CD4-positive, alpha-beta T cell treated with Interleukin-2 at 100 ng/mL for 4 hours (primary cell): ENCODE measurements at regions not wholly inside any gene's neighbourhood (a gene's known extent, or its start where the extent isn't known, plus 50 kb on each side); places are given as distances from the start of the nearest gene placed in this dataset.

Source experiments
- DNase-seq: peaks from one replicate; pipeline ENCODE4 v3.0.0-alpha.2; 2020; ENCODE audit warnings: low spot score

DNA sequence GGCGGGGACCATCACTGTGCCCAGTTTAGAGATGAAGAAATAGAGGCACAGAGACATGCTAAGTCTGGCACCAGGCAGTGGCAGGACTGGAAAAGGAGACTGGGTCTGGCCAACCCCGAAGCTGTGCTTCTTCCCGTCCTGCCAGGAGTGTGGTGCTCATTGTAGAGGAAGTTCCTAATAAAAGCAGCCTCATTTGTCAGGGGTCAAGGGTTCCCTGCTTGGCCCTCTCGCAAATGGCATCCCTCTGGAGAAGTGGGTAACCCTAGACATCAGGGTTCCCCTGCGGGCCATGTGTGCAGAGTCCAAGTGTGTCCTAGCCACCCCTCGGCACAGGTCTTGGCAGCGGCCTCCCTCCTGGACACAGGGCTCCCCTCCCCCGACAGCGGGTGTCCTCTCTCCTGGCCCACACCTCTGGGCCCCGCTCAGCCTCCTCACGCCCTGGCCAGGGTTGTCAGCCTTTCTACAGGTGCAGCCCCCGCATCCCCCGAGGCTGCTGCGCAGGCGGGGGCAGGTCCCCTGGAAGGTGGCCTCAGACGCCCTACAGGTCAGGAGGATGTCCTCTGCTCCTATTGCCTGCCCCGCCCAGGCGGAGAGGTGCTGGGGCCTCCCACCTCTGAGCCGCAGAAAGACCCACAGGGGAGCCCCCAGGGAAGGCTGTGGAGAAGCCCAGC is 61.8 kb upstream of the PRR20G start:
- DNase-seq = no peak

- DNase-seq = no peak
Measured at GRCh38 chr3:127342735-127343134, 54.9 kb upstream of the PRR20G start.

DNA sequence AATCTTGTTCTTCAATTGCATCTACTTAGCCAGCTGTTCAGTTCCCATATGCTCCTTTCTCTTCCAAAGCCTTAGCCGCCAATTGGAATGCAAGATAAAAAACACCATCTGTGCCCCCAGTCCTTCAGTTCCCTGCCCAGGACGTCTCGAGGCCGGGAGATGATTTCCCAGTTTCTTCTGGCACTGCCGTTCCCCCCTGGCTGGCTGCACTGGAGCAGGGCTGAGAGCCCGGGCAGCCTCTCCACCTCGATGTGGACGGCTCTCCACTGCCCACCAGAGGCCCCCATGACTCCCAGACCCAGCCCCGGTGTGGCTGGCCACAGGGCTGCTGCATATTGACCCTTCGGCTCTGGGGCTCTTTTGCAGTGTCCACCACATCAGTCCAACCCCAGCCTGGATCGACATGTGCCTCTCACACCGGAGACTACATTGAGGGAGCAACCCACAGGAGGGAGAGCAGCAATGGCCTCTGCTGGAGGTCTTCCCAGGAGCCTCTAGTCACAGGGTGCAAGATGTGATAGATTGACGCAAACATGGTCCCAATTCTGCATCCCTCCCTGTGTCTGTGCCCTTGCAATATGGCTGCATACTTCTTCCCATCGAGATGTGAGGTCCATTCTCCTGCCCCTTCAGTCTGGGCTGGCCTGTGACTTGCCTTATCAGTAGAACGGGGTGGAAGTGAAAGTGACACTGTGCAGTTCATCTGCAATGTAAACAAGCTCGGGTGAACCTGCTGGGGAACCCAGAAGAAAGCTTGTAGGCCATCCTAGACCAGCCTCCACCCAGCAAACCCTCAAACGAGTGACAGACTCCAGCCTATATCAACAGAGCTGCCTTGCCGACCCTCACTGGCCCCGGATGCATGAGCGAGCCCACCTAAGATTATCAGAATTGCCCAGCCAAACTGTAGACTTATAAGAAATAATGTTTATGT is 52.3 kb upstream of the PRR20G start:
- DNase-seq = no peak

DNA sequence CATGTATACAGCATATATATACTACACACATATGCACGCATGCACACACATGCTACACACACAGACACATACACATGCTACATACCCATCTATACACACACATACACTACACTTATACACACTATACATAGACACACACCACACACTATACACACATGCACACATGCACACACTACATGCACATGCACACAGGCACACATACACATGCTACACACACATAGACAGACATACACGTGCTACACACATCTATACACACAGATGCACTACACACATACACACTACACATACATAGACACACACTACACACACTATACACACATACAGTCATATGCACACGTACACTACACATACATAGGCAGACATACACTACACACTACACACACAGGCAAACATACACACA is 51.2 kb upstream of the PRR20G start:
- DNase-seq = no peak

- no peak for DNase-seq
Measured at GRCh38 chr3:127337911-127338531, 50.2 kb upstream of the PRR20G start.
